ENCODE measurements at regions not wholly inside any gene's neighbourhood (a gene's known extent, or its start where the extent isn't known, plus 50 kb on each side); places are given as distances from the start of the nearest gene placed in this dataset.
"Not testable (repeated sequence)": the region's sequence is repeated elsewhere in the genome, so short reads cannot be mapped to it uniquely, and the experiment has no call there.

GRCh38 chr14:103275000-103275399, 59.0 kb upstream of the EIF5 start:
- no peak for TF ChIP-seq POLR2A (IDR thresholded peaks at IDR 0.05; ENCODE audit: low read depth, low read length)
- FAIRE-seq (no peak), DNase-seq (ENCODE audit: insufficient read length, low spot score) (no peak)

GRCh38 chr14:103277931-103278330, 56.1 kb upstream of the EIF5 start:
- DNase-seq (ENCODE audit: insufficient read length, low spot score) (no peak), FAIRE-seq (no peak)
- TF ChIP-seq POLR2A (IDR thresholded peaks at IDR 0.05; ENCODE audit: low read depth, low read length): no peak

- TF ChIP-seq POLR2A (IDR thresholded peaks at IDR 0.05; ENCODE audit: low read depth, low read length): no peak
- DNase-seq (ENCODE audit: insufficient read length, low spot score) (no peak), FAIRE-seq (no peak)
These were observed 54.7 kb upstream of the EIF5 start for GRCh38 chr14:103279142-103280025.

- TF ChIP-seq POLR2A (IDR thresholded peaks at IDR 0.05; ENCODE audit: low read depth, low read length): no peak
- FAIRE-seq (no peak), DNase-seq (ENCODE audit: insufficient read length, low spot score) (no peak)
These were observed 53.6 kb upstream of the EIF5 start for GRCh38 chr14:103280278-103280928.

GRCh38 chr14:103281496-103282231, 52.4 kb upstream of the EIF5 start:
- TF ChIP-seq POLR2A (IDR thresholded peaks at IDR 0.05; ENCODE audit: low read depth, low read length): no peak
- DNase-seq (ENCODE audit: insufficient read length, low spot score): no peak
- FAIRE-seq: no peak

- not testable (repeated sequence) for DNase-seq (ENCODE audit: insufficient read length, low spot score); FAIRE-seq
These were observed 51.7 kb upstream of the EIF5 start for GRCh38 chr14:103282309-103282708.

GRCh38 chr14:103282932-103283331, 51.1 kb upstream of the EIF5 start:
- FAIRE-seq: no peak
- TF ChIP-seq POLR2A (IDR thresholded peaks at IDR 0.05; ENCODE audit: low read depth, low read length): no peak
- no peak for DNase-seq (ENCODE audit: insufficient read length, low spot score)

GRCh38 chr14:103283916-103284315, 50.1 kb upstream of the EIF5 start:
- FAIRE-seq: no peak
- no peak for DNase-seq (ENCODE audit: insufficient read length, low spot score)
- TF ChIP-seq POLR2A (IDR thresholded peaks at IDR 0.05; ENCODE audit: low read depth, low read length): no peak

Data from H54 (cell line).